T-cell (primary cell): ENCODE measurements at regions not wholly inside any gene's neighbourhood (a gene's known extent, or its start where the extent isn't known, plus 50 kb on each side); places are given as distances from the start of the nearest gene placed in this dataset.
"Not testable (repeated sequence)": the region's sequence is repeated elsewhere in the genome, so short reads cannot be mapped to it uniquely, and the experiment has no call there.

Experiments used
- ATAC-seq, 4 experiments: fragments of 200-7000 bp in 3 of 4; fragments of 150-1000 bp in 1 of 4; cut with Tn5 transposase; replicated peaks in 1 of 4; 1 replicate in 3 of 4; 2 replicates in 1 of 4; pipeline ENCODE4 v1.10.0; 2021; ENCODE audit warnings: moderate library complexity in 3 of 4, mild to moderate bottlenecking in 2 of 4, moderate number of reproducible peaks in 1 of 4
- CTCF ChIA-PET, 2 donors: fragments of 300-600 bp; sonication (Branson Sonifier 250); formaldehyde crosslinking; loops; one replicate each; lab custom pipeline; 2022; ENCODE audit warnings: antibody characterized with exemption in 2 of 2; lab: Charles Lee
- POLR2A ChIA-PET, 2 donors: fragments of 300-600 bp; sonication (Branson Sonifier 250); formaldehyde crosslinking; loops; one replicate each; lab custom pipeline; 2022; ENCODE audit warnings: antibody characterized with exemption in 2 of 2; lab: Charles Lee
- DNase-seq, 35 experiments: peaks; one replicate each; pipeline versions ENCODE4 v3.0.0 to v3.0.0-alpha.2; 2013 to 2023
- H3K27ac ChIP-seq: one replicate; pipeline ENCODE4 v1.5.1; 2013; ENCODE audit warnings: low read length
- H3K27me3 ChIP-seq, 2 experiments: replicated peaks in 1 of 2; 1 replicate in 1 of 2; 2 replicates in 1 of 2; pipeline versions ENCODE4 v1.6.1 to v1.7.0; 2013; ENCODE audit warnings: low read length in 1 of 2, mixed read lengths in 1 of 2; ENCODE audit not compliant: control insufficient read depth in 2 of 2, insufficient read depth in 2 of 2; ENCODE audit errors: extremely low read depth in 1 of 2
- H3K36me3 ChIP-seq, 2 donors: 1 replicate in 1 of 2; 2 replicates in 1 of 2; pipeline versions ENCODE4 v1.6.1 to v1.7.0; 2013; ENCODE audit warnings: low read length in 1 of 2; ENCODE audit not compliant: control insufficient read depth in 2 of 2, insufficient read depth in 1 of 2; ENCODE audit errors: extremely low read depth in 1 of 2
- H3K4me1 ChIP-seq, 2 experiments: 1 replicate in 1 of 2; 2 replicates in 1 of 2; pipeline versions ENCODE4 v1.6.1 to v1.7.0; 2013; ENCODE audit warnings: low read length in 2 of 2, mixed read lengths in 1 of 2; ENCODE audit not compliant: insufficient read depth in 2 of 2, control insufficient read depth in 1 of 2; ENCODE audit errors: extremely low read depth in 1 of 2
- H3K4me3 ChIP-seq, 2 donors: 1 replicate in 1 of 2; 2 replicates in 1 of 2; pipeline versions ENCODE4 v1.5.1 to v1.7.0; 2013; ENCODE audit warnings: mild to moderate bottlenecking in 2 of 2, low read length in 1 of 2, moderate library complexity in 1 of 2; ENCODE audit not compliant: control insufficient read depth in 1 of 2; ENCODE audit errors: extremely low read depth in 1 of 2
- H3K9me3 ChIP-seq: 2 replicates; pipeline ENCODE4 v1.7.0; 2013
- H3K27ac Mint-ChIP-seq, 2 donors: one replicate each; pipeline ENCODE4 v1.8.0; 2020 to 2021; ENCODE audit warnings: mild to moderate bottlenecking in 2 of 2, mixed read lengths in 2 of 2
- H3K27me3 Mint-ChIP-seq, 2 donors: one replicate each; pipeline ENCODE4 v1.8.0; 2021 to 2022; ENCODE audit warnings: mixed read lengths in 2 of 2
- H3K36me3 Mint-ChIP-seq: one replicate; pipeline ENCODE4 v1.8.0; 2021; ENCODE audit warnings: mixed read lengths
- H3K4me1 Mint-ChIP-seq, 3 donors: one replicate each; pipeline ENCODE4 v1.8.0; 2020 to 2022; ENCODE audit warnings: mixed read lengths in 3 of 3, mild to moderate bottlenecking in 1 of 3
- H3K4me3 Mint-ChIP-seq, 3 donors: one replicate each; pipeline ENCODE4 v1.8.0; 2020 to 2022; ENCODE audit warnings: mild to moderate bottlenecking in 3 of 3, mixed read lengths in 3 of 3, moderate library complexity in 3 of 3
- H3K9me3 Mint-ChIP-seq, 3 donors: one replicate each; pipeline ENCODE4 v1.8.0; 2020 to 2022; ENCODE audit warnings: mixed read lengths in 3 of 3
- WGBS: methylation state at CpG from one replicate; pipeline ENCODE4 v1.1.5; 2013; ENCODE audit warnings: missing lambda C conversion rate; ENCODE audit not compliant: insufficient coverage; 5-methylcytosine and 5-hydroxymethylcytosine counted together

GRCh38 chr21:27772816-27773215, 805.9 kb upstream of the ADAMTS5 start:
- no peak overlapping the region for H3K27ac ChIP-seq
- DNase-seq (no peak), ATAC-seq (no peak)
- Mint-ChIP-seq H3K36me3 (no peaks in the 10 kb centered on the region), H3K27ac (no peak overlapping the region), H3K4me3 (no peak overlapping the region), H3K27me3 (peaks cover 0 to 6% of the 10 kb centered on the region in 2 donors), H3K4me1 (no peaks in the 10 kb centered on the region), H3K9me3 (peaks cover 0 to 7% (median 0%) of the 10 kb centered on the region in 3 donors)
- no peaks in the 10 kb centered on the region for H3K9me3 ChIP-seq
- ChIA-PET CTCF (interaction anchor here in 1 of 2 donors (0.6 kb wide), 1 partner anchor 198 kb away, joined by 3 read pairs; no protein-coding TSS in a partner anchor), POLR2A (interaction anchor here in 1 of 2 donors (0.5 kb wide), 1 partner anchor 33 kb away, joined by 7 read pairs; no protein-coding TSS in a partner anchor)
- no peaks in the 10 kb centered on the region for H3K36me3 ChIP-seq
- peaks cover 0 to 6% of the 10 kb centered on the region in 2 experiments for H3K27me3 ChIP-seq
- H3K4me1 ChIP-seq: no peaks in the 10 kb centered on the region
- H3K4me3 ChIP-seq: no peak overlapping the region

- no peak overlapping the region for H3K4me3 ChIP-seq
- POLR2A ChIA-PET: no interaction called here
- ATAC-seq: no peak
- Mint-ChIP-seq H3K36me3 (no peaks in the 10 kb centered on the region), H3K4me1 (no peaks in the 10 kb centered on the region), H3K9me3 (peaks cover 0 to 5% (median 0%) of the 10 kb centered on the region in 3 donors), H3K27ac (no peak overlapping the region), H3K4me3 (no peak overlapping the region), H3K27me3 (peaks cover 0 to 5% of the 10 kb centered on the region in 2 donors)
- H3K36me3 ChIP-seq: no peaks in the 10 kb centered on the region
- no peak overlapping the region for H3K27ac ChIP-seq
- no peaks in the 10 kb centered on the region for H3K4me1 ChIP-seq
- H3K9me3 ChIP-seq: no peaks in the 10 kb centered on the region
- no peaks in the 10 kb centered on the region for H3K27me3 ChIP-seq
- no peak for DNase-seq
- WGBS: no CpG with 5 or more reads among the region's 5 CpGs
- CTCF ChIA-PET: no interaction called here
Measured at GRCh38 chr21:27771938-27772483, 805.1 kb upstream of the ADAMTS5 start.

- Histone ChIP-seq H3K4me1 (no peaks in the 10 kb centered on the region), H3K27ac (no peak overlapping the region), H3K36me3 (no peaks in the 10 kb centered on the region), H3K27me3 (no peaks in the 10 kb centered on the region), H3K4me3 (no peak overlapping the region), H3K9me3 (no peaks in the 10 kb centered on the region)
- Mint-ChIP-seq H3K4me3 (no peak overlapping the region), H3K27me3 (no peaks in the 10 kb centered on the region), H3K9me3 (peaks cover 0 to 2% (median 0%) of the 10 kb centered on the region in 3 donors), H3K36me3 (no peaks in the 10 kb centered on the region), H3K4me1 (no peaks in the 10 kb centered on the region), H3K27ac (no peak overlapping the region)
- ATAC-seq (no peak), DNase-seq (no peak)
- ChIA-PET CTCF (no interaction called here), POLR2A (no interaction called here)
- 74% methylated on average over 2 of the region's 2 CpGs for WGBS
Measured at GRCh38 chr21:27769763-27770162, 802.9 kb upstream of the ADAMTS5 start.

GRCh38 chr21:27768046-27768637, 801.3 kb upstream of the ADAMTS5 start:
- H3K4me3 ChIP-seq, ATAC-seq, H3K9me3 ChIP-seq, H3K9me3 Mint-ChIP-seq, CTCF ChIA-PET, H3K27ac Mint-ChIP-seq, POLR2A ChIA-PET, H3K27ac ChIP-seq, H3K4me3 Mint-ChIP-seq, H3K36me3 Mint-ChIP-seq, H3K36me3 ChIP-seq, H3K4me1 Mint-ChIP-seq, H3K27me3 ChIP-seq, DNase-seq, H3K4me1 ChIP-seq, H3K27me3 Mint-ChIP-seq: not testable (repeated sequence)
- no CpG with 5 or more reads among the region's 5 CpGs for WGBS

GRCh38 chr21:27764056-27764455, 797.2 kb upstream of the ADAMTS5 start:
- H3K4me3 Mint-ChIP-seq: no peak overlapping the region
- no CpG with 5 or more reads among the region's 1 CpG for WGBS
- ChIA-PET POLR2A (no interaction called here), CTCF (no interaction called here)
- no peak overlapping the region for H3K4me3 ChIP-seq
- no peaks in the 10 kb centered on the region for H3K4me1 ChIP-seq
- H3K27me3 Mint-ChIP-seq: no peaks in the 10 kb centered on the region
- H3K27ac ChIP-seq: no peak overlapping the region
- no peak overlapping the region for H3K27ac Mint-ChIP-seq
- H3K27me3 ChIP-seq: no peaks in the 10 kb centered on the region
- no peaks in the 10 kb centered on the region for H3K9me3 ChIP-seq
- no peak for DNase-seq
- peaks cover 0 to 6% (median 5%) of the 10 kb centered on the region in 3 donors for H3K9me3 Mint-ChIP-seq
- no peaks in the 10 kb centered on the region for H3K36me3 Mint-ChIP-seq
- H3K36me3 ChIP-seq: no peaks in the 10 kb centered on the region
- no peaks in the 10 kb centered on the region for H3K4me1 Mint-ChIP-seq
- ATAC-seq: no peak

- no CpG with 5 or more reads among the region's 1 CpG for WGBS
- POLR2A ChIA-PET: no interaction called here
- CTCF ChIA-PET: no interaction called here
- H3K4me1 ChIP-seq: no peaks in the 10 kb centered on the region
- DNase-seq: no peak
- H3K36me3 Mint-ChIP-seq: no peaks in the 10 kb centered on the region
- peaks cover 0 to 6% (median 5%) of the 10 kb centered on the region in 3 donors for H3K9me3 Mint-ChIP-seq
- H3K27ac ChIP-seq: no peak overlapping the region
- ATAC-seq: no peak
- no peak overlapping the region for H3K4me3 Mint-ChIP-seq
- H3K27ac Mint-ChIP-seq: no peak overlapping the region
- no peaks in the 10 kb centered on the region for H3K27me3 Mint-ChIP-seq
- no peaks in the 10 kb centered on the region for H3K4me1 Mint-ChIP-seq
- no peak overlapping the region for H3K4me3 ChIP-seq
- H3K9me3 ChIP-seq: no peaks in the 10 kb centered on the region
- H3K36me3 ChIP-seq: no peaks in the 10 kb centered on the region
- no peaks in the 10 kb centered on the region for H3K27me3 ChIP-seq
Measured at GRCh38 chr21:27761623-27762022, 794.7 kb upstream of the ADAMTS5 start.
